Breast epithelium (tissue), 4 donors: ENCODE measurements at regions not wholly inside any gene's neighbourhood (a gene's known extent, or its start where the extent isn't known, plus 50 kb on each side); places are given as distances from the start of the nearest gene placed in this dataset.
A peak's percentile ranks its signal among the peaks of the same experiment; 100 is the strongest.

Experiments used
- DNase-seq, 2 donors: peaks; one replicate each; pipeline ENCODE4 v3.0.0-alpha.2; 2019; ENCODE audit warnings: low spot score in 2 of 2
- H3K27ac ChIP-seq, 2 donors: fragments of 200-600 bp; sonication (generic) in 1 of 2; one replicate each; pipeline ENCODE4 v1.5.1; 2016 to 2019; ENCODE audit warnings: mild to moderate bottlenecking in 1 of 2
- H3K27me3 ChIP-seq, 2 donors: fragments of 200-600 bp; sonication (generic) in 1 of 2; one replicate each; pipeline versions ENCODE4 v1.5.1 to v1.6.0; 2017 to 2019; ENCODE audit warnings: control low read depth in 1 of 2, mild to moderate bottlenecking in 1 of 2
- H3K36me3 ChIP-seq: fragments of 200-600 bp; one replicate; pipeline ENCODE4 v1.5.1; 2019
- H3K4me1 ChIP-seq, 2 donors: fragments of 200-600 bp; sonication (generic); one replicate each; pipeline ENCODE4 v1.5.1; 2016 to 2019; ENCODE audit warnings: control low read depth in 1 of 2
- H3K4me3 ChIP-seq, 3 donors: fragments of 200-600 bp; sonication (generic); 1 replicate in 2 of 3; 2 replicates in 1 of 3; pipeline ENCODE4 v1.5.1; 2016 to 2019; ENCODE audit warnings: mild to moderate bottlenecking in 3 of 3, moderate library complexity in 2 of 3
- H3K9me3 ChIP-seq, 2 donors: fragments of 200-600 bp; sonication (generic) in 1 of 2; one replicate each; pipeline ENCODE4 v1.5.1; 2016 to 2019; ENCODE audit warnings: control low read depth in 1 of 2
- POLR2A ChIP-seq: fragments of 450-650 bp; IDR thresholded peaks from one replicate; pipeline ENCODE4 v1.6.1; 2016; ENCODE audit warnings: antibody characterized with exemption, mild to moderate bottlenecking, moderate library complexity
- POLR2AphosphoS5 ChIP-seq, 3 donors: sonication (generic); formaldehyde crosslinking; IDR thresholded peaks; one replicate each; pipeline ENCODE4 v1.6.1; 2017; ENCODE audit warnings: antibody characterized with exemption in 3 of 3
- intact Hi-C: fragments of 100-400 bp; cut with DNase I; formaldehyde crosslinking; loops from one replicate; pipeline ENCODE4 v1.15.1; 2023; ENCODE audit warnings: low total_unique reads
- TF ChIP-seq, protein P1 (sequence below), 3 donors: fragments of 450-650 bp; IDR thresholded peaks; one replicate each; pipeline ENCODE4 v1.5.1; 2016 to 2017; ENCODE audit warnings: antibody characterized with exemption in 3 of 3, mild to moderate bottlenecking in 3 of 3, moderate library complexity in 3 of 3

DNA sequence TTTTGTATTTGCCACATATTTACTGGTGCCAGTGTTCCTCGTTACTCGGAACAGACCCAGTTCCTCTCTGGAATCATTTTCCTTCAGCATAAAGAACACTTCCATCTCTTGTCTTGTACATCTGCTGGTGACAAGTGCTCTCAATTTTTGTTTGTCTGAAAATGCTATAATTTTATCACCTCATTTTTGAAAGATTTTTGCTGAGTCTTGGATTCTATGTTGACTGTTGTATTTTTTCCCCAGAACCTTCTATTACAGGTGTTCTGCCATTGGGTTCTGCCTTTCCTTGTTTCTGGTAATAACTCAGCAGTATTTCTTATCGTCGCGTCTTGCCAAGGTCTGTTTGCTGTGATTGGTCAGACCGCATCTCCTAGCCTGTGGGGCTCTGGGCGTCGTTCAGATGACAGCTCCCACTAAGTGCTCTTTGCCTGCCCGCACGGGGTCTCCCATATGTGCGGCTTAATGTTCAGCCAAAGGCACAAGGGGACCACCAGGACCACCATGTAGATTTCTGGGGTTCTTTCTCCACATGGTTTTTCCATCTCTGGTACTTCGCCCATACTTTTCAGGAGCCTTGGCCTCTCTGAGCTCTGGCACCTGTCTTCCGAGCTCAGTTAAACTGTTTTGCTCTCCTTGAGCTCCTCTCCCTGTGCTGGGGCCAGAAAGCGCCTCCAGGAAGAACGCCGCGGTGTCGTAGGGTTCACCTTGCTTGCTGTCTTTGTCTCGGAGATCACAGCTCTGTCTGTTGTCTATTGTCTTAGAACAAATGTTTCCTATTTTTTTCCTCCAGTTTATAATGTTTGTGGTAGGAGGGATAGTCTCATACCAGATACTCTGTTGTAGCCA lies 80.0 kb downstream of the METRNL start:
- no peaks in the 10 kb centered on the region for H3K9me3 ChIP-seq
- no peaks in the 10 kb centered on the region for H3K36me3 ChIP-seq
- H3K27me3 ChIP-seq, result no peaks in the 10 kb centered on the region
- H3K27ac ChIP-seq, result no peak overlapping the region
- no peaks in the 10 kb centered on the region for H3K4me1 ChIP-seq
- no peak overlapping the region for H3K4me3 ChIP-seq
- TF ChIP-seq POLR2A (no peak), POLR2AphosphoS5 (IDR thresholded peaks at IDR 0.05) (no peak)
- TF ChIP-seq, protein P1, sequence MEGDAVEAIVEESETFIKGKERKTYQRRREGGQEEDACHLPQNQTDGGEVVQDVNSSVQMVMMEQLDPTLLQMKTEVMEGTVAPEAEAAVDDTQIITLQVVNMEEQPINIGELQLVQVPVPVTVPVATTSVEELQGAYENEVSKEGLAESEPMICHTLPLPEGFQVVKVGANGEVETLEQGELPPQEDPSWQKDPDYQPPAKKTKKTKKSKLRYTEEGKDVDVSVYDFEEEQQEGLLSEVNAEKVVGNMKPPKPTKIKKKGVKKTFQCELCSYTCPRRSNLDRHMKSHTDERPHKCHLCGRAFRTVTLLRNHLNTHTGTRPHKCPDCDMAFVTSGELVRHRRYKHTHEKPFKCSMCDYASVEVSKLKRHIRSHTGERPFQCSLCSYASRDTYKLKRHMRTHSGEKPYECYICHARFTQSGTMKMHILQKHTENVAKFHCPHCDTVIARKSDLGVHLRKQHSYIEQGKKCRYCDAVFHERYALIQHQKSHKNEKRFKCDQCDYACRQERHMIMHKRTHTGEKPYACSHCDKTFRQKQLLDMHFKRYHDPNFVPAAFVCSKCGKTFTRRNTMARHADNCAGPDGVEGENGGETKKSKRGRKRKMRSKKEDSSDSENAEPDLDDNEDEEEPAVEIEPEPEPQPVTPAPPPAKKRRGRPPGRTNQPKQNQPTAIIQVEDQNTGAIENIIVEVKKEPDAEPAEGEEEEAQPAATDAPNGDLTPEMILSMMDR (IDR thresholded peaks at IDR 0.05), result no peak
- DNase-seq, result peak; percentile 14 to 19
- intact Hi-C loops, result no loop called here

DNA sequence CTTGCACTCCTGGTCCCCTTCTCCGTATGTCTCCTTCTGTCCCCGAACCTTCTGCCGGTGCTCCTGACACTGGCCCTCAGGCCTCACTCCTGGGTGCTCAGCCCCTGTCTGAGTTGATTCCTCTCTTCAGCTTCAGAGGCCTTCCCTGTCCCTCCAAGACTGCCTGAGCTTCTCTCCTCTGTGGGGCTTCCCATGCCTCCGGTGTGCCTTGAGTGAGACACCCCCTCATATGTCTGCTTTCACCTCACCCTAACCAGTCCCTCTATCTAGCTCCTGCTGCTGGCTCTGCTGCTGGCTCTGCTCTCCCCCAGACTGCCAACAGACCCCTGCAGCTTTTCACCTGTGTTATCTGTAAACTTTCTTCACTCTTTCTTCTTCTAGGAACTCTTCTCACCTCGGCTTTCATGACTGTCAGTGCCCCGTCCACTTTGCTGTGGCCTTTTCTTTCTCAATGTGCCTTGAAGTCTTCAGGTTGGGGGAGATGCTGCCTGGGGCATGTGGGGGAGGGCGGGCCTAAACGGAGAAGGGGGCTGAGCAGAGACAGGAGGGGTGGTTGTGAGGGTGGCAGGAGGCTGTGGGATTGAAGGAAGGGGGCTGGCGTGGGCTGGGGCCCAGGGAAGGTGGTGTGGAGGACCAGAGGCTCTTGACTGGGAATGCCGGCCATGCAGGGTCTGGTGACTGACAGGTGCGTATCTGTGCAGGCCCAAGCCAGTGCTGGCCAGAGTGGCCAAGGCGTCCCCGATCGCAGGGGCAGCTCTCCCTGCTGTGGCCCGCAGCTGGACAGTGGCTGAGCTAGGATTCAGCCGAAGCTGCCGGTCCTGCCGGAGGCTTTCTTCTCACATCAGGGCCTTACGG lies 81.3 kb downstream of the METRNL start:
- TF ChIP-seq, protein P1 (IDR thresholded peaks at IDR 0.05), result no peak
- TF ChIP-seq POLR2AphosphoS5 (IDR thresholded peaks at IDR 0.05) (no peak), POLR2A (no peak)
- Histone ChIP-seq H3K27ac (peak overlapping the region in 1 of 2 donors; percentile 76), H3K4me1 (no peaks in the 10 kb centered on the region), H3K27me3 (no peaks in the 10 kb centered on the region), H3K4me3 (no peak overlapping the region), H3K36me3 (no peaks in the 10 kb centered on the region), H3K9me3 (no peaks in the 10 kb centered on the region)
- DNase-seq, result peak in 1 of 2 donors; percentile 41
- intact Hi-C loops, result no loop called here

DNA sequence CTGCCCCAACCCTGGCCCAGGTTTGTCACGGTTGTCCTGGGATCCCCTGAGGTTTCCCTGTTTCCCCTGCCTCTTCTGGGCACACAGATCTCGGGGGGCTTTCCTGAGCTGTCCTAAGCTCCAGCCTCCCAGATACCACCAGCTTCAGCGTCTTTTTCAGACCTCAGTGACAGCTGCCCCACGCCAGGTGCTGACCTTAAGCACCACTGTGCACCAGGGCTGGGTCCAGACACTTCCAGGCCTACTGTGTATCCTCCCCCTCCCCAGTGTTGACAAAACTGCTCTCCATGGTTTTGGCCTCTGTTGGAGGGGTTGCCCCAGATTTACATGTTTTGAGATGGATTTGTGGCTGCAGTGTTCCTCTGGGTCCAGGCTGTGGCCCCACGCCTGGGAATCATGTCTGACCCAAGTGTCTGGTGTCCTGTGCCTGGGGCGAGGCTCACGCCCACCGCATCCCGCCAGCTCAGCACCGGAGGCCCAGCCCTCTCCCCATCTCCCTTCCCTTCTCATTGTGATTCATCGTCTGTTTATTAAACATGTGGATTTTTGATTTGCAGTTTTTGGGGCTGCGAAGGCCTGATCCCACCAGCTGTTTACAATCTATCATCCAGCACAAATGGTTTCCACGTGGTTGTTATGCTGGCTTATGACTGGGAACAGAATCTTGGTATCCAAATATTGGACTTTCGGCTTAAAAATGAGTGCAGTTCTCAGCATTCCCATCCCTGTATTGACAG lies 82.1 kb downstream of the METRNL start:
- Histone ChIP-seq H3K4me1 (no peaks in the 10 kb centered on the region), H3K36me3 (no peaks in the 10 kb centered on the region), H3K4me3 (no peak overlapping the region), H3K9me3 (no peaks in the 10 kb centered on the region), H3K27ac (peak overlapping the region in 1 of 2 donors; percentile 76), H3K27me3 (no peaks in the 10 kb centered on the region)
- peak; percentile 19 to 48 for DNase-seq
- TF ChIP-seq, protein P1 (IDR thresholded peaks at IDR 0.05), result no peak
- peak in 2 of 3 donors; percentile 12 to 32 for TF ChIP-seq POLR2AphosphoS5 (IDR thresholded peaks at IDR 0.05)
- intact Hi-C loops, result no loop called here

DNA sequence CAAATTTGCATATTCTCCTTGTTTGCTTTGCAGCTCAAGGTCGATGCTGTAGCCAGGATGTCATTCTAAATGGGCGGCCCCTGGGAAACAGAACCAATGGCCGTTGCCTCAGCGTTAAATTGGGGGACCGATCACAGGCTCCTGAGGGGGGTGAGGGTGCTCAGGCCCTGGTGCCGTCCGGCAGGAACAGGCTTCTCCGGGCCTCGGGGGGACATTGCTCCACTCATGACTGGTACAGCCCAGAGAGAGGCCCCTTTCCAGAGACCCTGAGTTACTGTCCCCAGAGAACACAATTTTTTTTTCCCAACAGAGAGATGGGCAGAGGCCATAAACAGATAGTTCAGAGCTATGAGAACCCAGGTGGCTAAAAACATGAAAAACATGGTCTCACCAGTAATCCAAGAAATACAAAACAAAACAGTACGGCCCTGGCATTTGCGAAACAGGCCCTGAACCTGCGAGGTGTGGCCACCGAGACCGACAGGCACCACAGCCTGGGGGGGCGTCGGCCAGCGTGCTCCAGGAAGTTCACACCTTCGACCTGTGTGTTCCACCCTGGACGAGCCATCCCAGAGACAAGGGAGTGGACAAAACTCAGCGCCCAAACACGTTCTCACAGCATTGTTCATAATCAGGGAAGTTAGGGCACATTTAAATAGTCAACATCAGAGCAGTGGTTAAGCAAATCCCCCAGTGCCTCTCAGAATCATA lies 82.8 kb downstream of the METRNL start:
- Histone ChIP-seq H3K9me3 (no peaks in the 10 kb centered on the region), H3K27me3 (no peaks in the 10 kb centered on the region), H3K27ac (peak overlapping the region in 1 of 2 donors; percentile 76), H3K4me3 (no peak overlapping the region), H3K4me1 (no peaks in the 10 kb centered on the region), H3K36me3 (no peaks in the 10 kb centered on the region)
- DNase-seq, result peak; percentile 13 to 33
- TF ChIP-seq POLR2AphosphoS5 (IDR thresholded peaks at IDR 0.05), result no peak
- no peak for TF ChIP-seq POLR2A
- TF ChIP-seq, protein P1 (IDR thresholded peaks at IDR 0.05), result no peak
- intact Hi-C loops, result no loop called here
